ENCODE measurements at regions not wholly inside any gene's neighbourhood (a gene's known extent, or its start where the extent isn't known, plus 50 kb on each side); places are given as distances from the start of the nearest gene placed in this dataset.

GRCh38 chr13:62847520-62847919 lies 1431.9 kb upstream of the PCDH20 start:
- H3K9me3 ChIP-seq (replicated peaks in 1 of 11), result no peaks in the 10 kb centered on the region
- no peak overlapping the region for H3K4me2 ChIP-seq
- H3K27ac ChIP-seq, result no peak overlapping the region
- no peak overlapping the region for H3K4me3 ChIP-seq
- H3K4me1 ChIP-seq, result no peaks in the 10 kb centered on the region
- no peaks in the 10 kb centered on the region for H3K27me3 ChIP-seq
- no peaks in the 10 kb centered on the region for H4K20me1 ChIP-seq
- H3K9ac ChIP-seq, result no peak overlapping the region
- TF ChIP-seq Cebpa-rat (IDR thresholded peaks at IDR 0.05), result no peak
- H3K36me3 ChIP-seq, result no peaks in the 10 kb centered on the region

GRCh38 chr13:62846302-62846701 lies 1430.7 kb upstream of the PCDH20 start:
- H4K20me1 ChIP-seq, result no peaks in the 10 kb centered on the region
- no peaks in the 10 kb centered on the region for H3K27me3 ChIP-seq

GRCh38 chr13:62839338-62839737 lies 1423.7 kb upstream of the PCDH20 start:
- H3K4me3 ChIP-seq, result no peak overlapping the region
- no peak for TF ChIP-seq Cebpa-rat (IDR thresholded peaks at IDR 0.05)
- no peaks in the 10 kb centered on the region for H4K20me1 ChIP-seq
- no peaks in the 10 kb centered on the region for H3K27me3 ChIP-seq
- no peaks in the 10 kb centered on the region for H3K4me1 ChIP-seq
- H3K9me3 ChIP-seq (replicated peaks in 1 of 11), result no peaks in the 10 kb centered on the region
- H3K9ac ChIP-seq, result no peak overlapping the region
- H3K4me2 ChIP-seq, result no peak overlapping the region
- no peaks in the 10 kb centered on the region for H3K36me3 ChIP-seq
- H3K27ac ChIP-seq, result no peak overlapping the region

More at GRCh38 chr13:62846302-62846701, 1430.7 kb upstream of the PCDH20 start:
- no peaks in the 10 kb centered on the region for H3K4me1 ChIP-seq
- H3K27ac ChIP-seq, result no peak overlapping the region
- no peaks in the 10 kb centered on the region for H3K36me3 ChIP-seq
- no peak for TF ChIP-seq Cebpa-rat (IDR thresholded peaks at IDR 0.05)
- no peaks in the 10 kb centered on the region for H3K9me3 ChIP-seq (replicated peaks in 1 of 11)
- no peak overlapping the region for H3K9ac ChIP-seq
- H3K4me2 ChIP-seq, result no peak overlapping the region
- H3K4me3 ChIP-seq, result no peak overlapping the region

- no peaks in the 10 kb centered on the region for H3K9me3 ChIP-seq (replicated peaks in 1 of 11)
- no peak overlapping the region for H3K4me3 ChIP-seq
- no peak overlapping the region for H3K4me2 ChIP-seq
- no peak overlapping the region for H3K27ac ChIP-seq
- no peak overlapping the region for H3K9ac ChIP-seq
- H3K36me3 ChIP-seq, result no peaks in the 10 kb centered on the region
- no peaks in the 10 kb centered on the region for H4K20me1 ChIP-seq
- no peaks in the 10 kb centered on the region for H3K27me3 ChIP-seq
- H3K4me1 ChIP-seq, result no peaks in the 10 kb centered on the region
- no peak for TF ChIP-seq Cebpa-rat (IDR thresholded peaks at IDR 0.05)
These were observed 1423.3 kb upstream of the PCDH20 start for GRCh38 chr13:62838929-62839328.

- Histone ChIP-seq H3K36me3 (no peaks in the 10 kb centered on the region), H3K4me1 (no peaks in the 10 kb centered on the region), H3K9me3 (replicated peaks in 1 of 11) (no peaks in the 10 kb centered on the region), H3K9ac (no peak overlapping the region), H3K4me3 (no peak overlapping the region), H3K27me3 (no peaks in the 10 kb centered on the region), H3K4me2 (no peak overlapping the region), H3K27ac (no peak overlapping the region), H4K20me1 (no peaks in the 10 kb centered on the region)
- no peak for TF ChIP-seq Cebpa-rat (IDR thresholded peaks at IDR 0.05)
These were observed 1422.2 kb upstream of the PCDH20 start for GRCh38 chr13:62837895-62838294.

- Histone ChIP-seq H3K4me2 (no peak overlapping the region), H3K9me3 (replicated peaks in 1 of 11) (no peaks in the 10 kb centered on the region), H3K36me3 (no peaks in the 10 kb centered on the region), H3K4me1 (no peaks in the 10 kb centered on the region), H4K20me1 (no peaks in the 10 kb centered on the region), H3K9ac (no peak overlapping the region), H3K27ac (no peak overlapping the region), H3K27me3 (no peaks in the 10 kb centered on the region), H3K4me3 (no peak overlapping the region)
- no peak for TF ChIP-seq Cebpa-rat (IDR thresholded peaks at IDR 0.05)
These were observed 1413.8 kb upstream of the PCDH20 start for GRCh38 chr13:62829486-62829885.

GRCh38 chr13:62799931-62800436 lies 1384.3 kb upstream of the PCDH20 start:
- H3K27ac ChIP-seq, result no peak overlapping the region
- no peaks in the 10 kb centered on the region for H3K4me1 ChIP-seq
- no peak overlapping the region for H3K4me3 ChIP-seq
- no peaks in the 10 kb centered on the region for H3K27me3 ChIP-seq
- no peaks in the 10 kb centered on the region for H3K9me3 ChIP-seq (replicated peaks in 1 of 11)
- no peak overlapping the region for H3K4me2 ChIP-seq
- no peak overlapping the region for H3K9ac ChIP-seq
- H4K20me1 ChIP-seq, result no peaks in the 10 kb centered on the region; a peak in 1 of 22 replicates
- no peak for TF ChIP-seq Cebpa-rat (IDR thresholded peaks at IDR 0.05)
- no peaks in the 10 kb centered on the region for H3K36me3 ChIP-seq

GRCh38 chr13:62799038-62799535 lies 1383.4 kb upstream of the PCDH20 start:
- H3K9ac ChIP-seq, result no peak overlapping the region
- no peak for TF ChIP-seq Cebpa-rat (IDR thresholded peaks at IDR 0.05)
- H3K4me1 ChIP-seq, result no peaks in the 10 kb centered on the region
- no peak overlapping the region for H3K4me3 ChIP-seq
- H4K20me1 ChIP-seq, result no peaks in the 10 kb centered on the region; a peak in 1 of 22 replicates
- no peak overlapping the region for H3K4me2 ChIP-seq
- no peaks in the 10 kb centered on the region for H3K27me3 ChIP-seq
- no peak overlapping the region for H3K27ac ChIP-seq
- no peaks in the 10 kb centered on the region for H3K9me3 ChIP-seq (replicated peaks in 1 of 11)
- no peaks in the 10 kb centered on the region for H3K36me3 ChIP-seq

- Histone ChIP-seq H3K4me3 (no peak overlapping the region), H3K9me3 (replicated peaks in 1 of 11) (no peaks in the 10 kb centered on the region), H3K27ac (no peak overlapping the region), H3K9ac (no peak overlapping the region), H3K4me1 (no peaks in the 10 kb centered on the region), H3K36me3 (no peaks in the 10 kb centered on the region), H4K20me1 (no peaks in the 10 kb centered on the region; a peak in 1 of 22 replicates), H3K4me2 (no peak overlapping the region), H3K27me3 (no peaks in the 10 kb centered on the region)
- TF ChIP-seq Cebpa-rat (IDR thresholded peaks at IDR 0.05), result no peak
These were observed 1378.2 kb upstream of the PCDH20 start for GRCh38 chr13:62793850-62794249.

GRCh38 chr13:62781866-62782265 lies 1366.2 kb upstream of the PCDH20 start:
- no peak overlapping the region for H3K27ac ChIP-seq
- no peaks in the 10 kb centered on the region for H3K36me3 ChIP-seq
- H3K9ac ChIP-seq, result no peak overlapping the region
- no peak overlapping the region for H3K4me2 ChIP-seq
- H4K20me1 ChIP-seq, result no peaks in the 10 kb centered on the region
- H3K27me3 ChIP-seq, result no peaks in the 10 kb centered on the region
- no peak overlapping the region for H3K4me3 ChIP-seq
- H3K4me1 ChIP-seq, result no peaks in the 10 kb centered on the region
- no peak for TF ChIP-seq Cebpa-rat (IDR thresholded peaks at IDR 0.05)
- H3K9me3 ChIP-seq (replicated peaks in 1 of 11), result no peaks in the 10 kb centered on the region
